ENCODE measurements at regions not wholly inside any gene's neighbourhood (a gene's known extent, or its start where the extent isn't known, plus 50 kb on each side); places are given as distances from the start of the nearest gene placed in this dataset.

- TF ChIP-seq JUND (IDR thresholded peaks at IDR 0.05) = no peak
- no peak for TF ChIP-seq ZNF274 (IDR thresholded peaks at IDR 0.05; ENCODE audit: low read depth, low read length)
- no peak for TF ChIP-seq CEBPB (IDR thresholded peaks at IDR 0.05; ENCODE audit: low read depth)
Observed at GRCh38 chr11:69907611-69908010, 88.4 kb upstream of the FGF3 start.

Measured in HCT116 (cell line).